ENCODE measurements at regions not wholly inside any gene's neighbourhood (a gene's known extent, or its start where the extent isn't known, plus 50 kb on each side); places are given as distances from the start of the nearest gene placed in this dataset.

- no peak for TF ChIP-seq ARID4A (CRISPR knock-in tag; IDR thresholded peaks at IDR 0.05; ENCODE audit: borderline replicate concordance)
These were observed 318.9 kb downstream of the HS3ST3B1 start (continued) for GRCh38 chr17:14619821-14620220.

- ATAC-seq (no peak), DNase-seq (ENCODE audit: low spot score) (no peak), FAIRE-seq (no peak)
- ChIA-PET POLR2A (no interaction called here), CTCF (ENCODE audit: low intra/inter-chr PET ratio, low total read pairs) (no interaction called here)
- Histone ChIP-seq H4K20me1 (ENCODE audit: insufficient read depth, low read length) (no peaks in the 10 kb centered on the region), H2AFZ (ENCODE audit: low read length) (no peak overlapping the region), H3K4me3 (replicated peaks in 1 of 3; ENCODE audit: insufficient read depth in 1 of 3, low read depth in 2 of 3, low read length in 3 of 3) (no peak overlapping the region), H3K27me3 (ENCODE audit: control insufficient read depth in 1 of 2, insufficient read depth in 2 of 2, low read length in 2 of 2) (no peaks in the 10 kb centered on the region), H3K9me3 (ENCODE audit: low read length) (no peaks in the 10 kb centered on the region), H3K4me2 (ENCODE audit: low read depth, low read length) (no peak overlapping the region), H3K4me1 (ENCODE audit: insufficient read depth, low read length) (no peaks in the 10 kb centered on the region), H3K27ac (ENCODE audit: extremely low read length, insufficient read depth, low read length) (no peak overlapping the region), H3K9ac (ENCODE audit: insufficient read depth, low read depth, low read length) (no peak overlapping the region), H3K36me3 (replicated peaks in 1 of 2; ENCODE audit: control insufficient read depth in 1 of 2, insufficient read depth in 2 of 2, low read length in 2 of 2) (peaks cover 0 to 2% of the 10 kb centered on the region in 2 experiments; a peak in 1 of 5 replicates), H3K79me2 (ENCODE audit: insufficient read depth, low read length) (no peaks in the 10 kb centered on the region)
- in situ Hi-C loops (cut with HindIII; ENCODE audit: extremely low pct_ligation_motif_present, low pct_unique_long_range_greater_than_20kb) (no loop called here), intact Hi-C loops (cut with micrococcal nuclease; ENCODE audit: unreplicated experiment) (no loop called here)
- WGBS (ENCODE audit: low lambda C conversion rate) = 94% methylated on average over 2 of the region's 2 CpGs
- no TSS peak for BruUV-seq (replicated peaks)
- TF ChIP-seq ZNF563 (CRISPR knock-in tag; IDR thresholded peaks at IDR 0.05) (no peak), AKAP8 (CRISPR knock-in tag; IDR thresholded peaks at IDR 0.05) (no peak), BHLHE40 (IDR thresholded peaks at IDR 0.05; ENCODE audit: low read length) (no peak), FLYWCH1 (CRISPR knock-in tag; IDR thresholded peaks at IDR 0.05) (no peak), CHCHD3 (CRISPR knock-in tag; IDR thresholded peaks at IDR 0.05) (no peak), ZNF180 (CRISPR knock-in tag; IDR thresholded peaks at IDR 0.05; ENCODE audit: borderline replicate concordance, low read depth) (no peak), ZFP36 (IDR thresholded peaks at IDR 0.05; ENCODE audit: borderline replicate concordance, low read depth, low read length, partially characterized antibody) (no peak), ZSCAN29 (CRISPR knock-in tag; conservative IDR thresholded peaks at IDR 0.05) (no peak), CCDC6 (CRISPR knock-in tag; IDR thresholded peaks at IDR 0.05) (no peak), ATRX (CRISPR knock-in tag; IDR thresholded peaks at IDR 0.05; ENCODE audit: borderline replicate concordance) (no peak), ARID4A (CRISPR knock-in tag; IDR thresholded peaks at IDR 0.05; ENCODE audit: borderline replicate concordance) (no peak), TBL1XR1 (IDR thresholded peaks at IDR 0.05; ENCODE audit: borderline replicate concordance, low read length, partially characterized antibody) (no peak), ZNF230 (CRISPR knock-in tag; IDR thresholded peaks at IDR 0.05) (no peak), MEF2D (CRISPR knock-in tag; IDR thresholded peaks at IDR 0.05) (no peak), HIVEP1 (CRISPR knock-in tag; IDR thresholded peaks at IDR 0.05) (no peak), RARG (CRISPR knock-in tag; IDR thresholded peaks at IDR 0.05; ENCODE audit: low read depth) (no peak)
These were observed 315.6 kb downstream of the HS3ST3B1 start for GRCh38 chr17:14616528-14616927.

Data from HepG2 (cell line).